ENCODE measurements at regions not wholly inside any gene's neighbourhood (a gene's known extent, or its start where the extent isn't known, plus 50 kb on each side); places are given as distances from the start of the nearest gene placed in this dataset.

DNA sequence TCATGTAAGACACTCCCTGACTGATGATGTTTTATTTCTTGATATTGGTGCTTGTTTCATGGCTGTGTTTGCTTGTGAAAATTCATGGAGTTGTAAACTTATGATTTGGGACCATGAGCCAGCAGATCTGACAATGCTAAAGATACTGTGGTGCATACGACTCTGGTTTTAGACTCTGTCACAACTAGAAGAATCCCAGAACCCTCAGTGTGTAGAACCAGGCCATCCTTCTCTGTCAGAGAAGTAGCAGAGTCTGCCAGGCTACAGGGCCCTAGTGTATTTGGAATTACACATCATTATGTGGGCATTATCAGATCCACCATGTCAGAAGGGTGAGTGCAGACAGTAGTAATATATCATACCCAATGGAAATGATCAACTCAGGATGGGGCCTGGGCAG is 209.8 kb upstream of the POU2AF2 start:
- DNase-seq (ENCODE audit: low spot score) = no peak

DNA sequence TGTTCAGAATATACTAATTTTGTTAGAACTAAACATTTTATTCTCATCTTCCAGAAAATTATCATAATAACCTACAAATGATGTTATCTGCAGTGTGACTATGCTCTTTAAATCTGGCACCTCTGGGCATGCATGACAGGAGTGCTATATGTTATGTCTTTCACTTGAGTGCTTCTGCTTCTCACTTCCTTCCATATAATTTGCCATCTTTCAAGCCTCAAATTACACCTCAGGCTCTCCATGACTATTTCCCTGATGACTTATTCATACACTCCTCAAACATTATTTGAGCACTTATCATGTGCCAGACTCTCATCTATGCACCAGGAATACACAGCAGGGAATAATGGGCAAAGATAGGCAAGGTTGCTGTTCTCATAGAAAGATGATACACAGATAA is 219.3 kb upstream of the POU2AF2 start:
- DNase-seq (ENCODE audit: low spot score) = no peak

DNA sequence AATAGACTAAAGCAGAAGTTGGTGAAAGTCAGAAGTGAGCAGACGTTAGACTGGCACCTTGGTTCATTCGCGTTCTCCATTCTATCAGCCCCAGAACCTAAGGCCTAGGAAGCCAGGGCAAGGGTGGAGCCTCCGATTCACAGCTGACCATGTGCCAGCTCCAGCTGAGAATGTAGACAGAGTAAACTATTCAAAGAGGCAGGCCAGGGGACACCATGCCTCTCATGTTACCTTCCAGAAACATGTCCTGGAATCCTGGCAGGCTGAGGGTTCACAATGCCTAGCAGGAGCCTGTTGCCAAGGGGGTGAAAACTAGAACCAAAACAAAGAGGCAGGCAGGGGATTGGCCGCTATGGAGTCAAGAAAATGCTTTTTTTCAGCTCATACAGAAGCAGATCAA is 224.4 kb upstream of the POU2AF2 start:
- no peak for DNase-seq (ENCODE audit: low spot score)

GRCh38 chr11:111019871-111020670 is 225.5 kb upstream of the POU2AF2 start:
- DNase-seq (ENCODE audit: low spot score) = no peak

DNA sequence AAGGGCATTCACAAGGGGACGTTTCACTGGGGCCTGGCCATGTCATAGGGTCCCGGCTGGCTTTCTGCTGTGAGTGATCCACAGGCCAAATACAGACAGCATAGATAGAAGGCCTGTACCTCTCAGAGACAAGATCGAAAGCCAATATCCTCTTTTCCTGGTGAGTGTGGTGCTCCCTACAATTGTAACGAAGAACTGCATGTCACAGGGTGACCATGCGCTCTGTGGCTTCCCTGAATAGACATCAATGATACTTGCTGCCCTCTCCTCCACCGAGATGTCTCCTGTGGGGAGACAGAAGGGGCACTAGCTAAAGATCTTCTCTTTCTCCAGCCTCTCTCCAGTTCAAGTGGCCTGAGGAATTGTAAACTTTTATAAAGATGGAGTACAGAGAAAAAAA is 226.1 kb upstream of the POU2AF2 start:
- no peak for DNase-seq (ENCODE audit: low spot score)

DNA sequence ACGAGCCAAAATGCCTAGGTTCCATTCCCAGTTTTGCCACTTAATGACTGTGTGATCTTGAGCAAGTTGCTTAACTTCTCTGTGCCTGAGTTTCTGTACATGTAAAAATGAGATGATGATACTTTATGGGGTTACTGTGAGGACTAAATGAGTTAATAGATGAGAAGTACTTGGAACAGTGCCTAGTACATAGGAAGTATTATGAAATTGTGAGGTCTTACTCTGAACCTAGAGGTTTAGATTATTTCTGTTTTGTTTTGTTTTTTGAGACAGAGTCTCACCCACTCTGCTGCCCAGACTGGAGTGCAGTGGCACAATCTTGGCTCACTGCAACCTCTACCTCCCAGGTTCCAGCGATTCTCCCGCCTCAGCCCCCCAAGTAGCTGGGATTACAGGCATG is 227.0 kb upstream of the POU2AF2 start:
- DNase-seq (ENCODE audit: low spot score) = no peak

GRCh38 chr11:111012491-111012890 is 233.0 kb upstream of the POU2AF2 start:
- DNase-seq (ENCODE audit: low spot score) = no peak

- DNase-seq (ENCODE audit: low spot score) = no peak
These were observed 234.3 kb upstream of the POU2AF2 start for GRCh38 chr11:111011275-111011594.

DNA sequence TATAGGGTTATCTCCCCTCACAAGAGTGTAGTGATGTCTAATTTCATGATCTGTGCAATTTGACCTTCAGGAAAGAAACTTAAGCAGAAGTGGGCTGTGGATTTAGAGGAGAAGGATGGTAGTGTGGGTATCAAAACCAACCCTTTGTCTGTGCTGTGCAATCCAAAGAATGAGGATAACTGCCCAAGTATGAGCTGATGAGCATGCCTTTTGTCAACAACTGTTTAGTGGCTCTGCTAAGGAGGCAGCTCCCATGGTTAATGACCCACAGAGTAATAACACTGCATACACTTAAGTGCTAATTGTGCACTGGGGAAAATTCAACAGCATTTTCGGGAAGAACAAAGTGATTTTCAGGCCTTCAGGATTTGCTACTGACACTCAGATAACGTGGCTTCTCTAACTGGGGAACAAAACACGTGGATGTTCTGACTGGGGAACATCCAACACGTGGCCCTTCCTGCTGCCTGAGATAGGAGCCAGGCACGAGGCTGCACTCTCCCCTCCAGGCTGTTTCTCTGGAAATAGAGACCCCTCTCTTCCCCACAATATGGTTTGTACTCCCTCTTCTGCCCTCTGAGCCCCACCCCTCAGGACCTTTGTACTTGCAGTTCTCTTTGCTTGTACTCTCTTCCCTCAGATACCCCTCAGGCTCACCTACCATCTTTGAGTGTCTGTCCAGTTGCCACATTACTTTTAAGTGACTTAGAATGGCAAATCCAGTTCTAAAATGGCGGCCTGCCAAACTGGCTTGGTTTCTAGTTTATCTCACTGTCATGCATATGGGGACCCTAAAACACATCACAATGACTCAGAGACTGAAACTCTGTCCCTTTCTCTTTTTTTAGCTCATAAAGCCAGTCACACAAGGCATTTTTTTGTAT is 234.9 kb upstream of the POU2AF2 start:
- no peak for DNase-seq (ENCODE audit: low spot score)

DNA sequence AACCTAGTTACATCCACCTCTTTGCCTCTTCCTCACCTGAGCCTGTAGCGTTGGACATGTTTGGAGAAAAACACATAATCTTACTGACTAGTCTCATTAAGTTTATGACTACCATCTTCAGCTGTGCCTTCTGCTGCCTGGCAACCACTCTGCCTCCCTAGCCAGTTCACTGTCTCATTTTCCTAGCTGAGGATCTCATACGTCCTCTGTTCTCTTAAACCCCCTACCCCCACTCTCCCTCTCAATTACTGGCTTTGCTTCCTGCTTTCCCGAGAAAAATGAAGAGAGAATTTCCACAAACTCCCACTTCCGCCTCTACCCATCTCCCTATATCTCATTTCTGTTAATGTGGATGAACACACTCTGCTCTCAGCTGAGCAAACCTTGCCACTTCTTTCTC is 239.3 kb upstream of the POU2AF2 start:
- no peak for DNase-seq (ENCODE audit: low spot score)

- DNase-seq (ENCODE audit: low spot score) = peak; percentile 78
These were observed 243.4 kb upstream of the POU2AF2 start for GRCh38 chr11:111001986-111002611.

- DNase-seq (ENCODE audit: low spot score) = peak; percentile 8
These were observed 244.5 kb upstream of the POU2AF2 start for GRCh38 chr11:111001081-111001430.

DNA sequence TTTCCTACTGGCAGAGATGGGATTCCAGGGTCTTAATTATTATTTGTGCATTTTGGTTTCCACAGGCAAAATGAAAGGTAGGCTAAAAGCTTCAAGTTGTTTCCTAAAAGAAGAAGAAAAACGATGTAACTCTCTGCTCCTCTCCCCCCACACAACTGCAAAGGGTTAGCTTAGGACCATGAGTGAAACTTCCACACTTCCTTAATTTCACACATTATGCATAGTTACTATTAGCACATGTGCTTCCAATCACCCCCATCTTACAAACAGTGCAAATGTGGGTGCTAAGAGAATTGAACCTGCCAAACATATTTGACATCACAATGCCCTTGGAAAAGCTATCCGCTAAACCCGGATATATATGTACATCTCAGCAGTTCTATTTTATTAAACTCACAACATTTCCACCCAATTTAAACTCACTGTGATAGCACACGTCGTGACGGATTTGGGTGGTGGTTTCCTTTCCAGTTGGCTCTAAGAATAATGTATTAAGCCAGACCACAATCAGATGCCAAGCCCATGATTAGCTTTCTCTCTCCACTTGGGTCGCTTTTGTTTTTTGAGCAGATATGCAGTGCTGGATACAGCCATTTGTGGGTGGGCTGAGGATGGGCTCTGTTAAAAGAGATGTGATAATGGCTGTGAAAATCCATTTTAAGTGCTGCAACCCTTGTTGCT is 245.0 kb upstream of the POU2AF2 start:
- DNase-seq (ENCODE audit: low spot score) = no peak

DNA sequence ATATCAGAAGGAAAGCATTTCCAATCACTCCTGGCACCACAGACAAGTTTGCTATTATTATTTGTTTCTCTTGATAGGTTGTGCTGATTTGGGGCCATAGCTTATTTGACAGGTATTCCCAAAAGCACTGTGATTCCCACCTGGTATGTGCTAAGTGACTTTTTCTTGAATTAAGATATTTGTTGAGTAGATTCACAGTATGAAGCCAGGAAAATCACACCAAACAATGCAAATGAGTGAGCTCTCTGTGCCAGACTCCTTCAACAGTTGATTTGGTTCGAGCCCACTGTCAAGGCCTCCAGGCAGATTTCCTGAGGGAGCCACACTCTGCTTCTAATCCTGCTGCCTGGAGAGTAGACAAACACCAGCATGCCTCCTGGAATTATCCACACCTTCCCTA is 253.0 kb upstream of the POU2AF2 start:
- DNase-seq (ENCODE audit: low spot score) = no peak

- peak; percentile 82 for DNase-seq (ENCODE audit: low spot score)
These were observed 253.7 kb upstream of the POU2AF2 start for GRCh38 chr11:110991661-110992355.

DNA sequence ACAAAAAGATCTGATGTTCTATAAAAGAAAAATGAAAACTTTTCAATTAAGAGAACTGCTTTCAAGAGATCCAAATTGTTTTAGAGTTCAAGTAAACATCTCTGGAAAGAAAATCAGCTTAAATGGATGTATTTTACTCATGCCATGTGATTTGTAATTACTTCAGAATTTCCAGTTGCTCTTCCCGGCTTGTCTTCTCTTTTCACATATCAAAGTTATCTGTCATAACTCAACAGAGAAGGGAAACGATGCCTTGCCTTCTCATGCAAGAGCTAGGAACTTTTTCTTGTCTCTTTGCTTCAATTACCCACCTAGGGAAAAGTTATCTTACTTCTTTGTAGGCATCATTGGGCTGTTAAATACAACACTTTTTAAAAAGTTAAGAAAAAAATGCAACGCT is 255.2 kb upstream of the POU2AF2 start:
- DNase-seq (ENCODE audit: low spot score) = no peak

DNA sequence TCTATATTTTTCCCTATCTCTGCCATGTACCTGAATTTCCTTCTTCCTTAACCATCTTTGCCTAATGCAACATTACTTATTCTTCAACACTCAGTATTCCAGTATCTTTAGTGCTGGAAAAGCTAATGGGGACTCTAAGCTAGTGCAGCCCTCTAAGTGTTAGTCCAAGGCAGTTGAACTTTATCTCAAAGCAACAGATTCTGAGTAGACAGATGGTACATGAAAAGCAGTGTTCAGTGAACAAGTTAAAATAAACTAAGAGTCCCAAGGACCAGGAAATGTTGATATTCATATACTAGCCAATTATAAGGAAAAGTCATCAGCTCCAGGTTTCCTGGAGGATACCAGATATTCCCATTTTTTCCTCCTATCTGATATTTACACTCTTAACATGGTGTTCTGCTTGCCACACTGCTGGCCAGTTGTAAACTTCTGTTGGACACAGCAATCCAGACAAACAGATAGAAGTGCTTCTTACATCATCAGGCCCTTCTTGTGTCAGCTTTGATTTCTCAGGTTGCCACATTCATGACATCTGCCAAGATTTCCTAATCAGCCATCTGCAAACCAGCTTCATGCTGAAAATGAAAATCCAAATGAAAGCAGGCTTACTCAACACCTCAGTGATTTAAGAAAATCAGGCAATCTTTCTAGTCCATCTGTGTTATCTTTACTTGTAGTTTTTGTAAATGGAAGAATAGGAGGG is 255.9 kb upstream of the POU2AF2 start:
- peak; percentile 30 for DNase-seq (ENCODE audit: low spot score)

DNA sequence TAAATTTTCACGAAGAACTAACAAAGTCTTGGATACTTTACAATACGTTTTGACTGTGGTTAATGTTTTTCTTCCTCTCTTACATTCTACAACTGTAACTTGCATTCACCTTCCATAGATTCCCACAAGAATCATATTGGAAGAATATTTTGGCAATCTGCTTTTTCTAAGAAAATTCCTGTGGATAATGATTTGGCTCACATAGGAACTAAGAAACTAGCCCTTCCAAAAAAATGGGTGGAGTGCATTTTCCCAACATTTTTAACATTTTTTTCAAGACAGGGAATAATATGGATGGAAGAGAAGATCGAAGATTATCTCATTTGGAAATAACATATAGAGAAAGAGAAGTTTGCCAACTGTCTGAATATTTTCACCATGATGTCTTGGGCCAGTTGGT is 256.9 kb upstream of the POU2AF2 start:
- no peak for DNase-seq (ENCODE audit: low spot score)

- DNase-seq (ENCODE audit: low spot score) = no peak
These were observed 259.5 kb upstream of the POU2AF2 start for GRCh38 chr11:110986016-110986415.

DNA sequence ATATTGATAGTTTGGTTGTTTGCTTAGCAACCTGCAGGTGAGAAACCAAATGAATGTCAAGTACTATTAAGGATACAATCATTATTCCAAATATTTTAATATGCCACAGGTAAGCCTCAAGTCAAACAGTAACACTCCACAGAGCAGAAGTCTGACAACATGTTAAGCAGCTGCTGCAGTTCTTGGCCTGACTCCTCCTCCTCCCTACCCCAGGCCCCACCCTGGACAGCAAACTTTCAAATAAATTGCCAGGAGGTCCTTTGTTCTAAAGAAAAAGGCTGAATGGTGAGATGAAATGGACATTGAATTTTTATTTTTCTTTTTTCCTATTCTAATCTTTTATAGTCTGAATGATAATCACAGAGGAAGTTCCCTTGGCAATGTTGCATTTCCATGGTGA is 260.0 kb upstream of the POU2AF2 start:
- no peak for DNase-seq (ENCODE audit: low spot score)

GRCh38 chr11:110984693-110985092 is 260.8 kb upstream of the POU2AF2 start:
- no peak for DNase-seq (ENCODE audit: low spot score)

Data from AG20443 (cell line).